ENCODE measurements at regions not wholly inside any gene's neighbourhood (a gene's known extent, or its start where the extent isn't known, plus 50 kb on each side); places are given as distances from the start of the nearest gene placed in this dataset.

DNA sequence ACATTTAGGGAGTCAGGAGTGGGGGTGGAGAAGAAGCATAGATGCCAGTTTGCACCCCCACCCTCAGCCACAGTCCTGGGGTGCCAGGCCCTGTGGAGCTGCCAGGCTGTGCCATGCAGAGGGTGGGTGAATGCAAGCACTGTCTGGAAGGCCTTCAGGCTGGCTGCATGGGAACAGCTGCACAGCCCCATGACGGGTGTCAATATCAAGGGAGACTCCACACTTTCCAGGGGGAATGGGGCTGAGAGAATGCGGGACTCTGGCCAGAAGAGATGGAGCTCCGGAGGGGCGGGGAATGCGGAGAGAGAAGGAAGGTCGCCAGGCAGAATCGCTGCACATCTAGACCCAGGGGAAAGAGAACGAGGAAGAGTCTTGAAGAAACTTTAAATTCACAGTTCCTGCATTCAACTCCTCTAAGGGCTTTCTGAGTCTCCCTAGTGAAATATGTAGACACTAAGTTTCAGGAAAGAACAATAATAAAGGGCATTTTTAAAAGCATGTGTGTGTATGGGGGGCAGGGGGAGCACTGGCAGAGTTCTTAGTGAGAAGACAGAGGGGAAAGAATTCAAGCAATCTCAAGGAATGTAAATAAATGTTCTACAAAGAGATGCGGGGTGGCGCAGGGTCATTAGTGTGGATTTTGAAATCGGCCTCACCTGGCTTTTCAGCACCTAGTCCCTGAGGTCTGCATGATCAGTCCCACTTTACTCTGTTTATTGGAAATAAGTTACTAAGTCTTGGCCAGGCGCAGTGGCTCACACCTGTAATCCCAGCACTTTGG lies 59.1 kb downstream of the BOD1 start:
- no peak for DNase-seq (ENCODE audit: low read depth)

DNA sequence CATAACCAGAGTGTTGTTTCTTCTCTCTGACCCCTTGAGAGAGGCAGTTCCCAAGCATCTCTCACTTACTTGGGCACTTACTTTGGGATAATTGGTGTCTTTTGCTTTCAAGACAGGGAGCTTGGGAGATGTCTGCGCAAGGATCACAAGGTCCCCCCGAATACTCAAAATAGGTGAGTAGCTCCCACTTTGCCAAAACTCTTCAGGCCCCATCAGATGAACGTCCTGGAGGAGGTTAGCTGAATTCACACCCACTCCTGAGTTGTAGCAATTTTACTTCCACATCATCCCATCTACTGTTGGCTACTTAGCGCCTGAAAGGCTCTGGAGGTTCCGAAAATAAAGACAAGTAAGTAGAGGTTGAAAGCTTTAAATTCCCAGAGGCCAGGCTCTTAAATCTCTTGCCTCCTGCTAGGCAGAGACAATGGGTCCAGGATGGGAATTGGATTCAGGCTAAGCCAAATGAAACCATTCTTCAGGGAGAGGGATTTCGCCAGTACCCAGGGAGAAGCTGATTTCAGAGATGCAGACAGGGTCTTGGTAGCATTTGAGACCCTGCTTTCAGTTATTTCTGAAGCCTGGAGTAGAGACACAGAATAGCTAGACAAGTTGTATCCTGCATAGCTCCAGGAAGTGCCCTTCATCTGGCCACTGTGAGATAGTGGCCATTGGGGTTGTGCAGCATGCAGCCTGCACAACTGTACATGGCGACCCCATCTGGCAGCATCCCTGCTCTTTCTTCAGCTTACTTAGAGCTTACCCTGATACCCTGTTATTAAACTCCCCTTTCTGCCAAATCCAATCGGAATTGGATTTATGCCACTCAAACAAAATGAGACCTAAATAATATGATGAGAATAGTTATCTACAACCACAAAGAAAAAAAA lies 60.1 kb downstream of the BOD1 start:
- DNase-seq (ENCODE audit: low read depth): peak; percentile 11

DNA sequence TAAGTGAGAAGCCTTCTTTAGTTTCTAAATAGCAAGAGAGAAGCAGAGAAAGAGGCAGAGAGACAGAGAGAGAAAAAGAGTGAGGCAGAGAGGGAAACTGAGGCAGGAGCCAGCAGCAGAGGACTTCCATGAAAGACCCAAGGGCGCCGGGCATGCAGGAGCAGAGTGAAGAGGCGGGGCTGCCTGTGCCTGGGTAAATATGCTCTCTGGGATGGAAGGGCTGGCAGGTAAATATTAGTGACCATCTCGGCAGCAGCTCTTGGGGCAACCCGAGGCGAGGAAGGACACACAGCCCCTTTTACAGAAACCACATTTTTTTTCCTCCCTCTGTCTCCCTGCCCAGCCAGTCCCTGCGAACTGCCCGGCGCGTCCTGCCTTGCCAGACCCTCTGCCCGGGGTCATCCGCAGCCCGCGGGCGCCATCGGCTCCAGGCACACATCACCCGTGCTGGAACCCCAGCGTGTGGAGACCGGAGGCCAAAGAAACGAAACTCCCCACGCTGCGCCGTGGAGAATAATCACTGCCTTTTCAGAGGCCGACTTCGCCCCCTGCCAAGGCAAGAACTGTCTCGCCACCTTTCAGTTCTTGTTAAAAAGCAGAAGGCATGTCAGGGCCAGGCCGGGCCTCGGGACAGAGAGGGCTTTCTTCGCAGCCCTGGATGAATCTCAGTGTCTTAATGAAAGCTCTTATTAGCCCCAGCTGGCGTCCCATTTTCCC lies 61.3 kb downstream of the BOD1 start:
- DNase-seq (ENCODE audit: low read depth): no peak

DNA sequence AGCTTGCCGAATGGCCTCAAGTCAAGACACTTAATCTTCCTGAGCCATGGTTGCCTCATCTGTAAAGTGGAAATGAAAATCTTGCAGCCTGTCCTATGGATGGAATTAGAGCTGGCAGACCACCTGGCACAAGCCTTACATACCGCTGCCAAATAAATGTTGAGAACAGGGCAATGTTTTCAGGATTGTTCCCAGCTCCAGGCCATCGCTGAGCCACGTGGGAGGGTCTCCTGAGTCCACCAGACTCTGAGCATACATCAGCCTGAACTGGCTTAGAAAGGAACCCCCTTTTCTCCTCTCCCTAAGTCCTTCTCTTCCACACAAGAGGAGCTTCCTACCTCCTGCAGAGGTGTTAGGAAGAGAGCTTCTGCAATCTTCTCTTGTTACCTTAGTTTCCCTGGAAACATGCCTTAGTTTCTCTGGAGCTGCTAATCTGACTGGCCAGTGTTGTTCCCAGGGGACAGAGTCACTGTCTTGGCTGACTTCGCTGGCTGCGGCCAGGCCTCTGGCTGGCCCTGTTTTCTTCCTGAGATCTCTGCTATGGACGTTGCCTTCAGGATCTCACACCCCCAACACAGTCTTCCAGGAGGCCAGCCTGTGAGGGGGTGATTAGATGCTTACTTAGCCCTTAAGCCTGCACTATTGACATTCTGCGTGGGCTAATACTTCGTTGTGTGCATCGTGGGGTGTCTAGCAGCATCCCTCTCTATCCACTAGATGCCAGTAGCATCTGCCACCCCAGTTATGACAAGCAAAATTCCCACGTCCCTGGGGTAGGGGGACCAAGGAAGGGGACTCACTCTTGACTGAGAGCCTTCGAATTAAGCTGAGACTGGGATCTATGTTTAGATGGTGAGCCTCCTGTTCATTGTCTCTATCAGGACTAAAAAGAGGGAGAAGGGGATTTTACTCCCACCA lies 62.2 kb downstream of the BOD1 start:
- no peak for DNase-seq (ENCODE audit: low read depth)

DNA sequence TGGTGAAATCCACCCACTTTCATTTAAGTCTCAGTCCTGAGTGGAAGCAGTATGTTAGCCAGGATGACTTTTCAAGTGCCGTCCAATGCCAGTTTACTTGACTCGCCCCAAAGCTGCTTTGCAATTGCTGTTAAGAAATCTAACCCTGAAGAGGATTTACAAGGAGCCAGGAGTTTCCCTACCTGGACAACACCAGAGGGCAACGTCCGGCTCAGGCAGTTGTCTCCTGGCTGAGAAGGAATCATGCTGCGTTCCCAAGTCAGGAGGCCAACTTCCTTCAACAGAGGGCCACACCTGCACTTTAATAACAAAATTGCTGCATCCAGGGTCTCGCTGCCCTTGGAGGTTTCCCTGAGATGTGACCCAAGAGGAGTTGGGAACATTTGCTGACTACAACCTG lies 65.8 kb downstream of the BOD1 start:
- no peak for DNase-seq (ENCODE audit: low read depth)

DNA sequence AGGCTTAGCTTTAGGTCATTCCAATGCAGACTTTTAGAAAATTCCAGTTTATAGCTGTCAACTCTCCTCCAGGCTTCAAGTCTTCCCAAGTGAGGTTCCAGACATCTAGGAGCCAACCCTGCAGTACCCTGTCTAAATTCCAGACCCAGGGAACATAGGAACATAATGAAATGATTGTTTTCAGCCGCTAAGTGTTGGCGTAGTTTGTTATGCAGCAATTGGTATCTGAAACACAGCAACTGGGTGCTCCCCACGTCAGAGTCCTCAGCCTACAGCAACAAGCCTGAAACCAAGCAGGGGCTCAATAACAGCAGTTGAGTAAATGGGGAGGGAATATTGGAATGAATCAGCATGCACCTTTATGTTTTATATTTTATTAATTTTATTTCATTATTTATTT lies 66.8 kb downstream of the BOD1 start:
- no peak for DNase-seq (ENCODE audit: low read depth)

DNA sequence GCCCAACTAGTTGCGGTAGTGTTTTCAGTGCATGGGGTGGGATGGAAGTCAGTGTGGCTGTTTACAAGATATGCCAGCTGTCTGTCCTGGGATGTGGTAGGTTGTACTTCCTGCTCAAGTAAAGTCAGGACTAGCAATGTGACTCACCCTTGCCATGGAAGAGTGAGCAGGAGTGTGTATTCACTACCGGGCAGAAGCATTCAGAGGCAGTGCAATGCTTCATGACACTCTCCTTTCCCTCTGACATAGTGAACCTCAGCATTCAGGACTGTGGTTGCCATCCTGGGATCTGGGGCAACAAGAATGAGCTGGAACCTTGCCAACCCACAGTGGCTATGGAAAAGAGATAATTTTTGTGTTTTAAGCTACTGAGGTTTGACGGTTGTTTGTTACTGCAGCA lies 68.9 kb downstream of the BOD1 start:
- peak; percentile 50 for DNase-seq (ENCODE audit: low read depth)

DNA sequence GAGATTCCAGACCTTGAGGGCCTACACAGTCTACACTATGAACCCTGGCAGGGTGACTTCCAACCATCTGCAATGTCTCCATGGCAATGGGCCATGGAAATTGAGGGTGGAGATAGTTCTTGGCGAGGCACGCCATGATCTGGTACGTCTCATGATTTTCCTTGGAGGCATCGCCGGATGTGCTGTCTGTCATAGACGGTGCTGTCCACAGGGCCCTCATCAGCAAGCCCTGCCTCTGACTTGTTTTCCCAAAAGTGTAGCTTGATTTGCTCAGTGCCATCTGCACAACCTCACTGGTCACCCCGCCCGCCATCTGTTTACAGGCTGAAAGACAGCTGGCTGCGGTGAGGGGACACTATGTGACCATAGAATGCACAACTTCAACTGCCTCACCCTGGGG lies 73.5 kb downstream of the BOD1 start:
- no peak for DNase-seq (ENCODE audit: low read depth)

DNA sequence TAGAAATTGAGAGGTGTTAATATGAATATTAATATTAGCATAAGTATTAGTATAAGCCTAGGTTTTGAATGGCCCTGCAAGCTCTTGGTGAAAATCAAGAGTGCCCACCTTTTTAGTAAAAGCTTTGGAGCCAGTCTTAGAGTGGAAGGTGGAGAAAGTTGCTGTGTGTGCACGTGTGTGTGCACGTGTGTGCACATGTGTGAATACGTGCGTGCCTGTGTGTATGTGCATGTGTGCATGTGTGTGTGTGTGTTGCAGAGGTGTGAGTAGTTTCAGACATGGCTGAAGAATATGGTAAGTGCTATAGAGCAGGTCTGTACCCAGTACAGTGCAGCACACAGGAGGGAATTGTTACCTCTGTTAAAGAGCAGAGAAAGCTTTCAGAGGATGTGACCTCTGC lies 74.3 kb downstream of the BOD1 start:
- no peak for DNase-seq (ENCODE audit: low read depth)

DNA sequence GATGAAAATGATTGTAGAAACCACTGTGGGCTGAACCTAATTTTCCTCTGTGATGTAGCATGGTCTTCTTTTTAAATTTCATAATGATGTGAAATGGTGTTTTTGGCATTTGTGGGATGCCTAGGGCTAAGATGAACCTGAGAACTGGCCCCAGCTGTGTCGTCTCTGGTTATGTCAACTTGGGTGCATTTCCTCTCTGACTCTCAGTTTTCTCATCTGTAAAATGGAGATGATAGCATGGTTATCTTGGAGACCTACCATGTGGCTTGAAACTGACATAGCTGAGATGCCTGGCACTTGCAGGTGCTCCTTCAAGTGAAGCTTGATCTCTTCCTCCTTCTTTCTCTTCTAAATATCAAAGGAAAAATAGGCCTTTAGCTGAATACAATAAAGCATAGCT lies 77.8 kb downstream of the BOD1 start:
- no peak for DNase-seq (ENCODE audit: low read depth)

DNA sequence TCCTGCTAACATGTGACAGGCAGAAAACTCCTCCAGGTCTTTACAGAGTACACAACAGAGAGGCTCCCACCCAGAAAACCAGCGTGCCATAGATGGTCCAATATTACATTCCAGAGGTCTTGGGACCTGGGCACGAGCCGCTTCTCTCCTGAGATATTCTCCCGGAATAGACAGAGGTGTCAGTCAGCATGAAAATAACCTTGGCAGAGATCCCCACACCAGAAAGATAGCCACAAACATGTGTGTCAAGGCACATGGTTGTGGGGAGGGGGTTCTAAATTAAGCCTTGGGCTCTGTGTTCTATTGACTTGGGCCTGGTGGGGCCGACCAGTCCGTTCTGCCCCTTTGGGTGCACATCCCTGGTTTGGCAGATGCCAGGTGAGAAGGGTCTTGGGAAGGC lies 78.4 kb downstream of the BOD1 start:
- no peak for DNase-seq (ENCODE audit: low read depth)

DNA sequence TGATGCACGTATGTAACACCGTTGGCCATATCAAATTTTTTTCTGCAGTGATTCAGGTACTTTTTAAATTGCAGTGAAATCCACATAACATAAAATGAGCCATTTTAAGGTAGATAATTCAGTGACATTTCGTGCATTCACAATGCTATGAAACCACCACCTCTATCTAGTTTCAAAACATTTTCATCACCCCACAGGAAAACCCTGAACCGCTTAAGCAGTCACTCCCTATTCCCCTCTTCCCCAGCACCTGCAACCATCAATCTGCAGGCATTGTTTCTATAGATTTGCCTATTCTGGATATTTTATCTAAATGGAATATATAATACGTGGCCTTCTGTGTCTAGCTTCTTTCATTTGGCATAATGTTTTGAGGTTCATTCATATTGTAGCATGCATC lies 79.2 kb downstream of the BOD1 start:
- no peak for DNase-seq (ENCODE audit: low read depth)

DNA sequence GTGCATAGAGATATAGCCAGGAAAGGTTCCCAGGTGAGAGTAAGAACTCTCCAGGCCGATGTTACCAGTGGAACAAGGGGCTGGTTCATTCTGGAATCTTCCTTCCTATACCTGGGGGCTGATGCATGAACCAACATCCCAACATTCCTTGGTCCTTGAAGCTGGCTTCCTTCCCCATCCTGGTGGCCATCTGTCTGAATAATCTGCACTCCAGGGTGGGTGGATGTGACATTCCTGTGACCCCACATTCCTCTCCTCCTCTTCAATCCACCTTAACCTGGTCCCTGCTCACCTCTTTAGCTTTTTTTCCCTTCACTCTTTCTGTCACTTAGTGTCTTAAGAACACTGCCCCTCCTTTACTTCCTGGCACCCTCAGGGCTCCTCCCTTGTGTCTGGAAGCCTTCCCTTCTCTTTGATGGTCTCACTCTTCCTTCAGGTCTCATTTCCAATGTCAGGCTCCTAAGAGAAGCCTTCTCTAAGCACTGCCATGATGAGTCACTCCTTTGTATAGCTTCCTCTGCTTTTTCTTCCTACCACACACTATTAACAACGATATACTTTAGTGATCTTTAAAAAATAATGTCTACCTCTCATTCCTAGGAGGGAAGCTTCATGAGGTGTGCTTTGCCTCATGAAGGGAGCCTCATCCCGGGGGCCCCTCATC lies 80.3 kb downstream of the BOD1 start:
- peak; percentile 13 for DNase-seq (ENCODE audit: low read depth)

DNA sequence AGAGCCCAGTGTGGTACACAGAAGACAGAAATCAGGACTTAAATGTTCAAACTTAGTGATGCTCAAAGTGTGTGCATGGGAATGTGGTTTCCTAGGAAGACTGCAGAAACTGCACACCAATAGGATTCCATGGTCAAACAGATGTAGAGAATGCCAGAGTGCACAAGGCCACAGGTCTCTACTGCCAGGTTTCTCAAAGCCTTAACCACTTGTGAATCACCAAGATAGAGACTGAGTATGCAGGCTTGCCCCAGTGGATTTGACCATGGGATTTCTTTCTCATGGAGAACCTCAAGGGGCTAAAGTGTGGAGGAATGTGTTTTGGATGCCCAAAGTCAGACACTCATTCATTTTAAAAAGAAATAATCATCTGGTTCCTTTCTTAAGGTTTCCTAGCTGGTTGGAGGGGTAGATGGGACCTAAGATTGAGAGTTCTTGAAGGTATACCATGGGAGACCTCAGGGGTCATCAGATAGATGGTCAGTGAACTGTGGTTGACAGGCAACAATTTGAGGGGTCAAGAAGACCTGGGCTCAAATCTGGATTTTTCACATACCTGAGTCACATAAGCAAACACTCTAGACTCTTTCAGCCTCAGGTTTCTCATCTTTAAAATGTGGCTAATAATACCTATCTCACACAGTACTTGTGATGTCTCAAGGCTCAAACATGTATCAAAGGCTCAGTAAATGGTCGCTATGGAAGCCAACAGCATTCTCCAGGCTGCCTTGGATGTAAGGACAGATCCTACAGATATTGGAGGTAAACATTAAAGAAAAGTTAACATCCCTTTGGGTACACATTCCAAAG lies 81.1 kb downstream of the BOD1 start:
- DNase-seq (ENCODE audit: low read depth): no peak

DNA sequence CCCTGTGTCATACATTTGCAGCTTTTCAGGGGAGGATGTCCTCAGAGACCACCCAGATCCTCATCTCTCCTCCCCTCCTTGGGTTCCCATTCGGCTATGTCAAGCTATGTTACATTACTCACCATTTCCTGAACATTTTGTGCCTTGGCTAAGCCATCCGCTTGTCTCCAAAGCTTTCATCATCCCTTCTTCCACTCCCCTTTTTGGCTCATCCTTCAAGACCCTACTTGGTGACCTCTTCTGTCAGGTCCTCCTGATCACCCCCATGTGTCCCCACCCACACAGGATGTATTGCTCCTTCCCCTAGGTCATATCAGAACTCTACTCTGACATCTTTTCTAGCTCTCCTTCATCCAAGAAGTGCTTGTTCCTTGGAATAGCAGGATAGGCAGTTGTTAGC lies 81.8 kb downstream of the BOD1 start:
- no peak for DNase-seq (ENCODE audit: low read depth)

DNA sequence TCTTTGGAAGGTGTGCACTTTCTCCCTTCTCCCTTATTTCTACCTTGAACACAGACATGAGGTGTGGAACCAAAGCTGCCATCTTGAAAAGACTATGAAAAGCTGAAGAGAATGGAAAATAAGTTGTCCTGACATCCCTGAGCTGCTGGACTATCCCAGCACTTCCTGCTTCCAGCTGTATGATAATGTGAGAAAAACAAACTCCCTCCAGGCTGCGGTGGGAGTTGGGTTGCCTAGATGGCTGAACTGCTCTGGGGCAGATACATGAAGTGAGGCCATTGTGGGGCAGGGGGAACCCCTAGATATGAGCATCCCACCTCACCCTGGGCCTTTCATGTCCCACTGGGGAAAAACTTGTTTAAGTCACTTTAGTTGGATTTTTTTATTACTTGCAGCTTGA lies 82.4 kb downstream of the BOD1 start:
- DNase-seq (ENCODE audit: low read depth): no peak

DNA sequence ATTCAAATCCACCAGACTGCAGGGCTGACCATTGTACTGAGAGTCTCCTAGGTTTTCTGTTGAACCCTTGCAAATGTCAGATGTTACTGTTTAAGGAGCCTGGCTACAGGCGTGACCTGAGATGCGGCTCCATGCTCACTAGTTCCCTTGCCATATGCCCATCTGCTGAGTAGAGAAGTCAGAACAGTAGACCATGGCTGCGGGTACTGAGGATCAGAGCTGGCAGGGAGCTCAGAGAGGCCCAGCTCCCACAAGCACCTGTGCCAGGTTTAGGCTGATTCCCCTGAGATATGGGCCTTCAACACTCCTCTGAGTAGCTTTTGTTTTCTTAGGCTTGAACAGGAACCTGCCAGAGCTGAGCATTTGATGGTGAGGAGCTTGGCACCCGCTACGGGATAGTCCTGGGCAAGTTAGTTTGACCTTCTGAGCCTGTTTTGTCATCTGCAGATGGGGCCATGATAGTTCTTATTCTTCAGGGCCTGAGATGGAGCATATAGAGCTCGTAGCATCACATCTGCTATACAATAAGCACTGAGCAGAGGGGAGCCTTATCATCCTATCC lies 83.7 kb downstream of the BOD1 start:
- DNase-seq (ENCODE audit: low read depth): no peak

DNA sequence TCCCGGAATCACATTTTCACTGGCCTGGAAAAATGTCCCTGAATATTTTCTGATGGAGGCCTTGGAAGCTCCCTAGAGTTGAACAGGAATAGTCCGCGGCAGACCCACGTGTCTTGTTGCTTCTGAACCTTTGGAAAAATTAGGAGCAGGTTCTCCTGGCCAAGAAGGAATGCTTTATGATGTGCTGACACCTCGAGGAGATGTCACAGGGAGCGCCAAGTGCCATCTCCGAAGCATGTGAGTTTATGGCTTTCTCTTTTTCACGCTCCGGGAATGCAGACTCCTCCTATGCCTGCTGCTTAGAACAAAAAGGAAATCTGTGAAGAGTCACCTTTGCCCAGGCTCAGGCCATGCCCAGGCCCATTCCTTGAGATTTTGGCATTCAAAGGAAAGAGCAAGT lies 84.6 kb downstream of the BOD1 start:
- no peak for DNase-seq (ENCODE audit: low read depth)

DNA sequence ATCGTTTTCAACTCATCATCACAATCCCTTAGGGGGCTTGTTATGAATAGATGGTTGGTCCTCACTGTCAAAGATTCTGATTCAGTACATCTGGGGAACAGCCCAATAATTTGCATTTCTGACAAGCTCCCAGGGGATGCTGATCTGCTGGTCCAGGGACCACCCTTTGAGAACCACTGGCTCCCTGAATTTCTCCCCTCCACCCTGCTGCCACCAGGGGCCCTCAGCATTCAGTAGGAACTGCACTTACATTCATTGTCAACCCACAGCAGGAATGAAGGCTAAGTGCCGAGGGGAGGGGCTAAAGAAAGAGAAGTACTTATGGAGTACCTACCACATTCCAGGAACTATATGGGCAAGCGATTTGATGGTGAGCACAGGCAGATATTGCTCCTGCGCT lies 85.9 kb downstream of the BOD1 start:
- DNase-seq (ENCODE audit: low read depth): peak; percentile 28

DNA sequence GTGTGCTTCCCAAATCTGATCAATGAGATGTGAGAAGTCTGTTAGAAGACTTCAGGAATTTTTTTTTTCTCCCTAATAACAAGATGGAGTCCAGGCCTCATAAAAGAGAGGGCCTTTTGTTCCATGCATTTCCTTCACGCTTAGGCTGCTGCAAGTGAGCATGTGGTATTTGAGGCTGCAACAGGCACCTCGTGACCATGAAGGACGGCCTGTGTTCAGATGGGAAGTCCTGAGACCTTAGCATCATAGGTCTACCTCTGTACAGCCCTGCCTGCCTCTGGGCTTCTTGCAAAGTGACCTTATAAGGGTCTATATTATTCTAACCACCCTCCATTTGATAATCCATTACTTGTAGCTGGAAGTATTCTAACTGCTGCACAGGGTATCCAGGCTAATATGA lies 86.6 kb downstream of the BOD1 start:
- no peak for DNase-seq (ENCODE audit: low read depth)

Data from EH (cell line).